Ovary (tissue), 7 donors: ENCODE measurements at regions not wholly inside any gene's neighbourhood (a gene's known extent, or its start where the extent isn't known, plus 50 kb on each side); places are given as distances from the start of the nearest gene placed in this dataset.

Experiments used
- DNase-seq, 5 donors: peaks; one replicate each; pipeline ENCODE4 v3.0.0-alpha.2; 2019 to 2020
- H3K27ac ChIP-seq, 2 donors: fragments of 200-600 bp; one replicate each; pipeline versions ENCODE4 v1.5.1 to v1.8.0; 2019 to 2022
- H3K27me3 ChIP-seq: fragments of 200-600 bp; one replicate; pipeline ENCODE4 v1.8.0; 2022
- H3K36me3 ChIP-seq: fragments of 200-600 bp; sonication (generic); one replicate; pipeline ENCODE4 v1.5.1; 2019
- H3K4me1 ChIP-seq: one replicate; pipeline ENCODE4 v1.8.1; 2013; ENCODE audit warnings: mild to moderate bottlenecking, moderate library complexity; ENCODE audit not compliant: insufficient read depth
- H3K4me3 ChIP-seq: fragments of 200-600 bp; sonication (generic); one replicate; pipeline ENCODE4 v1.5.1; 2017
- H3K9me3 ChIP-seq, 2 donors: fragments of 200-600 bp in 1 of 2; sonication (generic) in 1 of 2; one replicate each; pipeline versions ENCODE4 v1.5.1 to v1.8.1; 2013 to 2019; ENCODE audit warnings: mild to moderate bottlenecking in 1 of 2, moderate library complexity in 1 of 2
- CTCF ChIP-seq, 3 donors: fragments of 450-650 bp in 2 of 3; fragments of 200-600 bp in 1 of 3; IDR thresholded peaks; one replicate each; pipeline versions ENCODE4 v1.5.1 to v1.8.0; 2016 to 2022; ENCODE audit warnings: antibody characterized with exemption in 3 of 3, mild to moderate bottlenecking in 1 of 3
- EP300 ChIP-seq: sonication (generic); formaldehyde crosslinking; IDR thresholded peaks from one replicate; pipeline ENCODE4 v1.6.1; 2017; ENCODE audit warnings: antibody characterized with exemption
- POLR2A ChIP-seq: fragments of 450-650 bp; IDR thresholded peaks from one replicate; pipeline ENCODE4 v1.6.1; 2017; ENCODE audit warnings: antibody characterized with exemption, mild to moderate bottlenecking, moderate library complexity
- WGBS, 3 donors: extraction: QIAGEN DNeasy Blood & Tissue Kit in 1 of 3; methylation state at CpG; one replicate each; pipeline versions ENCODE4 v1.1.5 to v1.1.7; 2013 to 2017; 5-methylcytosine and 5-hydroxymethylcytosine counted together
- intact Hi-C, 4 donors: fragments of 100-400 bp; cut with DNase I; formaldehyde crosslinking; loops; one replicate each; pipeline versions ENCODE4 v1.11.0 to v1.15.1; 2022 to 2023
- donor health status: DM: no; HTN: no; CAD: no; lungs with moderate emphysema.
- donor health status: DM: no; HTN: no; CAD: no.
- donor health status: Bipolar disorder and iron deficiency.
- donor health status: DM: no; HTN: no; CAD: no.
- donor health status: DM: yes; HTN: yes; CAD: no.

DNA sequence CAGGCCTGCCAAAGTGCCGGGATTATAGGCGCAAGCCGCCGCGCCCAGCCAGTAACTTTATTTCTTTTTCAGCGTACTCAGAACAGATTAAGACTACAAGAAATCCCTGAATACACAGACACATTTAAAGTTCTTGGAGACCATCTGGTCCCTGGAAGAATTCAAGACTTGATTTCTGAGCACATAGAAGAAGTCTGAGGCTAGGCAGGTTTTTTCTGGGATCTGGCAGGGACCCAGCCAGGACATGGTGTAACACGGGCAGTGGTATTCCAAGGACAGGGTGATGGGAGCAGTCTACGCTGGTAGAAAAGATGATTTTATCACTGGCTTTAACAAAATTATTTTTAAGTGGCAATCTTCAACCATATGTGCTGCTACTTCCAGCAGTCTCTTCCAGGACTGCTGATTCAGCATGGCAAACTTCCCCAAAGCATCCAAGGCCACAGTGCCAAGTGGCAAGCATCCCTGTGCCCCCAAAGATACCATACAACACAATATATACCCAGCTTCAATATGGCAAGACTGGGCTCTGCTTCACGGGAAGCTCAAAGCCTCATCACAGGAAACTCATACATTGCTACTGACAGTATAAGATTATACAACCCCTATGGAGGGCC is 105.2 kb upstream of the OR5AK2 start:
- Histone ChIP-seq H3K27me3 (no peaks in the 10 kb centered on the region), H3K36me3 (no peaks in the 10 kb centered on the region), H3K4me3 (no peak overlapping the region), H3K9me3 (no peaks in the 10 kb centered on the region), H3K27ac (no peak overlapping the region), H3K4me1 (no peaks in the 10 kb centered on the region)
- no peak for DNase-seq
- WGBS, 3 donors, result 85 to 92% (median 86%) methylated on average over 9 of the region's 9 CpGs
- intact Hi-C loops, result no loop called here
- no peak for TF ChIP-seq CTCF (IDR thresholded peaks at IDR 0.05)
- no peak for TF ChIP-seq EP300
- no peak for TF ChIP-seq POLR2A

GRCh38 chr11:56876621-56877275 is 112.0 kb upstream of the OR5AK2 start:
- Histone ChIP-seq H3K36me3 (no peaks in the 10 kb centered on the region), H3K4me1 (no peaks in the 10 kb centered on the region), H3K27ac (no peak overlapping the region), H3K27me3 (no peaks in the 10 kb centered on the region), H3K4me3 (no peak overlapping the region), H3K9me3 (no peaks in the 10 kb centered on the region)
- no peak for DNase-seq
- intact Hi-C loops, result no loop called here
- no peak for TF ChIP-seq EP300
- TF ChIP-seq CTCF (IDR thresholded peaks at IDR 0.05), result no peak
- no peak for TF ChIP-seq POLR2A
- WGBS, 3 donors, result 25 to 49% (median 37%) methylated on average over 3 of the region's 3 CpGs

GRCh38 chr11:56855217-56855616 is 106.7 kb upstream of the OR9G4 start:
- DNase-seq, result no peak
- 68 to 74% (median 71%) methylated on average over 2 of the region's 2 CpGs for WGBS, 3 donors
- intact Hi-C loops, result no loop called here
- no peaks in the 10 kb centered on the region for H3K27me3 ChIP-seq
- TF ChIP-seq CTCF (IDR thresholded peaks at IDR 0.05), result no peak
- no peak for TF ChIP-seq POLR2A
- no peak for TF ChIP-seq EP300
- no peak overlapping the region for H3K4me3 ChIP-seq
- no peaks in the 10 kb centered on the region for H3K36me3 ChIP-seq
- H3K27ac ChIP-seq, result no peak overlapping the region
- H3K4me1 ChIP-seq, result no peaks in the 10 kb centered on the region
- no peaks in the 10 kb centered on the region for H3K9me3 ChIP-seq

DNA sequence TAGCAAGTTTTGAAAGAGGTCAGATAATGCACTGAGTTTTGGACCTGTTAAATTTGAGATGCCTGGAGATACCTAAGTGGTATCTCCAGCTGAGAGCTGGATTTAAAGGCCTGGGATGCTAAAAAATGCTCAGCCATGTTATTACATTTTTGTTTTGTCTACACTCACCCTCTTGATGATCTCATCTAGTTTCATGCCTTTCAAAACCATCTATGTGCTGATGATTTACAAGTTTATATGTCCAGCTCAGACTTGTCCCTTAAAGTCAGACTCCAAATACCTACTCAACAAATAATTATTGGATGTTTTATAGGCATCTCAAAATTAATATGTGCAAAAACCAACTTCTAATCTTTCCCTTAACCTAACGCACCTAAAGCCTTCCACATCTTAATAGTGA is 103.6 kb upstream of the OR9G4 start:
- 84 to 97% (median 87%) methylated on average over 1 of the region's 1 CpG for WGBS, 3 donors
- intact Hi-C loops, result no loop called here
- Histone ChIP-seq H3K4me3 (no peak overlapping the region), H3K27ac (no peak overlapping the region), H3K4me1 (no peaks in the 10 kb centered on the region), H3K27me3 (no peaks in the 10 kb centered on the region), H3K9me3 (no peaks in the 10 kb centered on the region), H3K36me3 (no peaks in the 10 kb centered on the region)
- DNase-seq, result no peak
- no peak for TF ChIP-seq POLR2A
- no peak for TF ChIP-seq CTCF (IDR thresholded peaks at IDR 0.05)
- no peak for TF ChIP-seq EP300
